ENCODE measurements at regions not wholly inside any gene's neighbourhood (a gene's known extent, or its start where the extent isn't known, plus 50 kb on each side); places are given as distances from the start of the nearest gene placed in this dataset.

DNA sequence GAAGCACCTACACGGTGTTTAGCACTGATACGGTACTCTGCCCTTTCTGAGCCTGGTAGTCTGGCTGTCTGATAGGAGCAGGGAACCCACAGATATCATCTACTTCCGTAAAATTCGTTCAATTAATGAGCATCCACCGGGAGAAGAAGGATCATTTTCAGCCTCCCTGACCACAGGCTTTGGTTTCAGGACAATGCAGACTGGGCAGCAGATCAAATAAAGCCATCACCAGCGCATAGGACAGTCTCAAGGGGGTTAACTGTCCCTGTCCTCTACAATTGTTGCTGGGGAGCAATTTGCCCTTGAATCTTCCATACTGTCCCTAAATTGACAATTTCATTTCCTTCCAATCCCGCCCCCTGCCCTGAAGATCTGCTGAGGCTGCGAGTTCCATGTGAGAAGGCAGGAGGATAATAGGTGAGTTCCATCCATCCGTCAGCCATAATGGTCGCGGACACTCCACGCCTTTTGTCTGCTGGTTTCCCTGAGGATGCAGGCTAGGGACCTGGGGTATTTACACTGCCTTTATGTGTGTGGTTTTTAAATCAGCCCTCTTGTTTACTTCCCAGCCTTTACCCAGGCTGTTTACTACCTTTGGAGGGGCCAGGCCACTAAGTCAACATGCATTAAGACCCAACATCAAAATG is 110.0 kb downstream of the MYCN start:
- DNase-seq = no peak
- Mint-ChIP-seq H3K27ac (ENCODE audit: unreplicated experiment) (peak overlapping the region; percentile 39), H3K27me3 (ENCODE audit: unreplicated experiment) (no peaks in the 10 kb centered on the region), H3K4me1 (ENCODE audit: low read depth, unreplicated experiment) (peaks cover 12% of the 10 kb centered on the region), H3K9me3 (ENCODE audit: unreplicated experiment) (peaks cover 2% of the 10 kb centered on the region), H3K4me3 (ENCODE audit: unreplicated experiment) (peak overlapping the region; percentile 32), H3K36me3 (ENCODE audit: unreplicated experiment) (no peaks in the 10 kb centered on the region)
- TF ChIP-seq, protein P1, sequence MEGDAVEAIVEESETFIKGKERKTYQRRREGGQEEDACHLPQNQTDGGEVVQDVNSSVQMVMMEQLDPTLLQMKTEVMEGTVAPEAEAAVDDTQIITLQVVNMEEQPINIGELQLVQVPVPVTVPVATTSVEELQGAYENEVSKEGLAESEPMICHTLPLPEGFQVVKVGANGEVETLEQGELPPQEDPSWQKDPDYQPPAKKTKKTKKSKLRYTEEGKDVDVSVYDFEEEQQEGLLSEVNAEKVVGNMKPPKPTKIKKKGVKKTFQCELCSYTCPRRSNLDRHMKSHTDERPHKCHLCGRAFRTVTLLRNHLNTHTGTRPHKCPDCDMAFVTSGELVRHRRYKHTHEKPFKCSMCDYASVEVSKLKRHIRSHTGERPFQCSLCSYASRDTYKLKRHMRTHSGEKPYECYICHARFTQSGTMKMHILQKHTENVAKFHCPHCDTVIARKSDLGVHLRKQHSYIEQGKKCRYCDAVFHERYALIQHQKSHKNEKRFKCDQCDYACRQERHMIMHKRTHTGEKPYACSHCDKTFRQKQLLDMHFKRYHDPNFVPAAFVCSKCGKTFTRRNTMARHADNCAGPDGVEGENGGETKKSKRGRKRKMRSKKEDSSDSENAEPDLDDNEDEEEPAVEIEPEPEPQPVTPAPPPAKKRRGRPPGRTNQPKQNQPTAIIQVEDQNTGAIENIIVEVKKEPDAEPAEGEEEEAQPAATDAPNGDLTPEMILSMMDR (IDR thresholded peaks at IDR 0.05; ENCODE audit: partially characterized antibody, unreplicated experiment) = no peak

DNA sequence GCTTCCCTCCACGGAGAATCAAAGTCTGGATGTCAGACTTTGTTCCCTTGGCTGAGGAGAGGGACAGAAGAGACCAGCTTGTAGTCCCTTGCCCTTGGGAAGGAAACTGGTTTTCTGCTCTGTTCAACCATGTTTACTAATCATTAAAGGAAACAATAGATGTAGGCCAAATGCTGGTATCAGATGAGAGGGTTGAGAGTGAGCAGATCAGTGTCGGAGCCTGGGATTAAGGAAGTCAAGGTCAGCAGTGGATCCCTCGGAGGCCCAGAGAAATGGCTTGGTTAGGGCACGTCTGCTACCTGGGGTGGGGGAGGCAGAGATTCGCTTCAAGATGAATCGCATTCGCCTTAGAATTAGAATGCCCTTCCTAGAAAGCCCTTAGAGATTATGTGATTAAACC is 109.1 kb downstream of the MYCN start:
- H3K27me3 Mint-ChIP-seq (ENCODE audit: unreplicated experiment) = no peaks in the 10 kb centered on the region
- TF ChIP-seq, protein P1 (IDR thresholded peaks at IDR 0.05; ENCODE audit: partially characterized antibody, unreplicated experiment) = no peak
- H3K4me3 Mint-ChIP-seq (ENCODE audit: unreplicated experiment) = no peak overlapping the region
- no peaks in the 10 kb centered on the region for H3K36me3 Mint-ChIP-seq (ENCODE audit: unreplicated experiment)
- DNase-seq = no peak
- H3K4me1 Mint-ChIP-seq (ENCODE audit: low read depth, unreplicated experiment) = peaks cover 12% of the 10 kb centered on the region
- H3K9me3 Mint-ChIP-seq (ENCODE audit: unreplicated experiment) = peaks cover 2% of the 10 kb centered on the region
- no peak overlapping the region for H3K27ac Mint-ChIP-seq (ENCODE audit: unreplicated experiment)

DNA sequence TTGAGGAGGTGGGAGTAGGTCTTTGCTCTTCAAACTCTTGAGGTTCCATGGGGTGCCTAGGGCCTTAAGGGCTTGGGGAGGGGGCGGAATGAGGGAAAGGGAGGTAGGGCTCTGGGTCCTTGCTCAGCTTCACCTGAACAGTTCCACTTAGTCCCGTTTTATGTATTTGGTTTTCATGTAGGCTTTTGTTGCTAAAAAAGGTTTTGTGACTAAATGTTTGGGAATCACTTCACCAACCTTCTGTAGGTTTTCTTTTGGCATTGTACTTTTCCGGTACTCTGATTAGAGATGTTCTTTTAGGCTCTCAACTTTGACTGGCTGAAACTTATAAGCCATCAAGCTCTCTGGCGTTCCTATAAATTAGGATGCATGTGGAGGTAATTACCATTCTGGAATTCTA is 108.1 kb downstream of the MYCN start:
- Mint-ChIP-seq H3K36me3 (ENCODE audit: unreplicated experiment) (no peaks in the 10 kb centered on the region), H3K4me3 (ENCODE audit: unreplicated experiment) (no peak overlapping the region), H3K9me3 (ENCODE audit: unreplicated experiment) (peaks cover 2% of the 10 kb centered on the region), H3K4me1 (ENCODE audit: low read depth, unreplicated experiment) (peaks cover 12% of the 10 kb centered on the region), H3K27me3 (ENCODE audit: unreplicated experiment) (no peaks in the 10 kb centered on the region), H3K27ac (ENCODE audit: unreplicated experiment) (no peak overlapping the region)
- no peak for DNase-seq
- TF ChIP-seq, protein P1 (IDR thresholded peaks at IDR 0.05; ENCODE audit: partially characterized antibody, unreplicated experiment) = no peak

DNA sequence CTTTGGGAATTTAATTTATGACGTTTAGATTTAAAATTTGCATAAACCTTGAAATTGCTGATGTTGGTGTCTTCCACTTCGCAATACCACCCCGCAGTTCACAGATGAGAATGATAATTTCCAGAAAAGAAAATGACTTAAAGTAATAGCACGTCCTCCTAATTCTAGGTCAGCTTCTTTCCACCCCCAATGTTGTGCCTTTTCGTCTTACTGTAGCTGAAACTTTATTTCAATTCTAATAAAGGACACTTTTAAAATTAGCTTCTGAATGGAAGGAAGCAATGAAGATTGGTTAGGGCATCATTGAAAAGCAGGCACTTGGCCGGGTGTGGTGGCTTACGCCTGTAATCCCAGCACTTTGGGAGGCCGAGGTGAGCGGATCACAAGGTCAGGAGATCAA is 107.4 kb downstream of the MYCN start:
- Mint-ChIP-seq H3K4me1 (ENCODE audit: low read depth, unreplicated experiment) (peaks cover 12% of the 10 kb centered on the region), H3K4me3 (ENCODE audit: unreplicated experiment) (no peak overlapping the region), H3K9me3 (ENCODE audit: unreplicated experiment) (peaks cover 2% of the 10 kb centered on the region), H3K27me3 (ENCODE audit: unreplicated experiment) (no peaks in the 10 kb centered on the region), H3K36me3 (ENCODE audit: unreplicated experiment) (no peaks in the 10 kb centered on the region), H3K27ac (ENCODE audit: unreplicated experiment) (no peak overlapping the region)
- TF ChIP-seq, protein P1 (IDR thresholded peaks at IDR 0.05; ENCODE audit: partially characterized antibody, unreplicated experiment) = no peak
- no peak for DNase-seq

DNA sequence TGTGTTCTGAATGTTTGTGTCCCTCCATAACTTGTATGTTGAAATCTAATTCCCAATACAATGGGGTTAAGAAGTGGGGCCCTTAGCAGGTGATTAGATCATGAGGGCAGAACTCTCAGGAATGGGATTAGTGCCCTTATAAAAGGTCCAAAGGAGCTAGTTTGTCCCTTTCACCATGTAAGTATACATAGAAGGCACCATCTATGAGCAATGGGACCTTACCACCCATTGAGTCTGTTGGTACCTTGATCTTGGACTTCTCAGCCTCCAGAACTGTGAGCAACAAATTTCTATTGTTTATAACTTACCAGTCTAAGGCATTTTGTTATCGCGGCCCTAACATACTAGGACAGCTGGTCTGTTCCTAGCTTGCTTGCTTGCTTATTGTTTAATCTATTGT is 106.3 kb downstream of the MYCN start:
- H3K4me1 Mint-ChIP-seq (ENCODE audit: low read depth, unreplicated experiment) = peaks cover 12% of the 10 kb centered on the region
- no peaks in the 10 kb centered on the region for H3K36me3 Mint-ChIP-seq (ENCODE audit: unreplicated experiment)
- H3K4me3 Mint-ChIP-seq (ENCODE audit: unreplicated experiment) = no peak overlapping the region
- no peaks in the 10 kb centered on the region for H3K27me3 Mint-ChIP-seq (ENCODE audit: unreplicated experiment)
- TF ChIP-seq, protein P1 (IDR thresholded peaks at IDR 0.05; ENCODE audit: partially characterized antibody, unreplicated experiment) = no peak
- no peak for DNase-seq
- peaks cover 4% of the 10 kb centered on the region for H3K9me3 Mint-ChIP-seq (ENCODE audit: unreplicated experiment)
- no peak overlapping the region for H3K27ac Mint-ChIP-seq (ENCODE audit: unreplicated experiment)
